GM12864 (cell line): ENCODE measurements at regions not wholly inside any gene's neighbourhood (a gene's known extent, or its start where the extent isn't known, plus 50 kb on each side); places are given as distances from the start of the nearest gene placed in this dataset.
"Not testable (repeated sequence)": the region's sequence is repeated elsewhere in the genome, so short reads cannot be mapped to it uniquely, and the experiment has no call there.

Experiments
- DNase-seq: peaks from one replicate; pipeline ENCODE4 v3.0.0-alpha.2; 2011; ENCODE audit warnings: low read depth
- H3K4me3 ChIP-seq: 2 replicates; pipeline ENCODE4 v1.5.1; 2011; ENCODE audit warnings: mild to moderate bottlenecking, low read depth, low read length, control low read depth
- TF ChIP-seq, protein P1 (sequence below): IDR thresholded peaks from 2 replicates; pipeline ENCODE4 v1.5.1; 2011; ENCODE audit warnings: low read depth, mild to moderate bottlenecking, moderate library complexity, low read length, control low read depth, inconsistent platforms; ENCODE audit errors: missing control alignments

DNA sequence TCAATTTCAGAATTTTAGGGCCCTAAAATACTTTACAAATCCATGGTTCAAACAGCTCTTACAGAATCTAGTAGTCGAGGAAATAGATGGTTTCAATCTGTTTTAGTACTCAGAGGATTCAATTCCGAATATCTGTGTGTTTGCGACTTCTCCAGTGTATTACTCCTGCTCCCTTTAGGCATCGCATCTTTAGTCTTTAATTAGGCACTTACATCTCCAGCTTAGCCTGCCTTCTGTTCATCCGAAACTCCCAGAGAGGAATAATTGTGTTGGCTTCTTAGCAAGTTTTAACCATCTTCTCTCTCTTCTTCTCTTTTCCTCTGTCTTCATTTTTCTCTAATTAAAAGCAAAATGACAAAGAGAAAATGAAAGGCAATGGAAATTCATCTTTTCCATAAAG is 1901.3 kb upstream of the TENM3 start:
- TF ChIP-seq, protein P1, sequence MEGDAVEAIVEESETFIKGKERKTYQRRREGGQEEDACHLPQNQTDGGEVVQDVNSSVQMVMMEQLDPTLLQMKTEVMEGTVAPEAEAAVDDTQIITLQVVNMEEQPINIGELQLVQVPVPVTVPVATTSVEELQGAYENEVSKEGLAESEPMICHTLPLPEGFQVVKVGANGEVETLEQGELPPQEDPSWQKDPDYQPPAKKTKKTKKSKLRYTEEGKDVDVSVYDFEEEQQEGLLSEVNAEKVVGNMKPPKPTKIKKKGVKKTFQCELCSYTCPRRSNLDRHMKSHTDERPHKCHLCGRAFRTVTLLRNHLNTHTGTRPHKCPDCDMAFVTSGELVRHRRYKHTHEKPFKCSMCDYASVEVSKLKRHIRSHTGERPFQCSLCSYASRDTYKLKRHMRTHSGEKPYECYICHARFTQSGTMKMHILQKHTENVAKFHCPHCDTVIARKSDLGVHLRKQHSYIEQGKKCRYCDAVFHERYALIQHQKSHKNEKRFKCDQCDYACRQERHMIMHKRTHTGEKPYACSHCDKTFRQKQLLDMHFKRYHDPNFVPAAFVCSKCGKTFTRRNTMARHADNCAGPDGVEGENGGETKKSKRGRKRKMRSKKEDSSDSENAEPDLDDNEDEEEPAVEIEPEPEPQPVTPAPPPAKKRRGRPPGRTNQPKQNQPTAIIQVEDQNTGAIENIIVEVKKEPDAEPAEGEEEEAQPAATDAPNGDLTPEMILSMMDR = no peak
- H3K4me3 ChIP-seq = no peak overlapping the region
- DNase-seq = no peak

DNA sequence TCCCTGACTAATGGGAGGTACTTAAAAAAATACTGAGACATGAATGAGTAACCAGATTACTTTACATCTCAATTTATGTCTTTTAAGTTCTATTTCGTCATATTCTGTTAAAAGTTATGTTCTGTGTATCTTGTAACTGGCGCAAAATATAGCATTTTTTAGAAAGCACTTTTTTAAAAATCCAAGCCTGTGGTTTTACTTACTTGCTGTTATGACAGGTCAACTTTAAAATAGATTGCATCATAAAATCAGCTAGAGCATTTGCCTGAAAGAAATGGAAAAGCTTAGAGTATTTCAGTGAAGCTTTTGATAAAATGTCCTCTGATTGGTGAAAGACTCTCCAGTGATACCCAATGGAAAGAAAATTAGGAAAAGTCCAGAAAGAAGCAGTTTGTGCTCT is 1892.3 kb upstream of the TENM3 start:
- TF ChIP-seq, protein P1 = no peak
- H3K4me3 ChIP-seq = no peak overlapping the region
- no peak for DNase-seq

DNA sequence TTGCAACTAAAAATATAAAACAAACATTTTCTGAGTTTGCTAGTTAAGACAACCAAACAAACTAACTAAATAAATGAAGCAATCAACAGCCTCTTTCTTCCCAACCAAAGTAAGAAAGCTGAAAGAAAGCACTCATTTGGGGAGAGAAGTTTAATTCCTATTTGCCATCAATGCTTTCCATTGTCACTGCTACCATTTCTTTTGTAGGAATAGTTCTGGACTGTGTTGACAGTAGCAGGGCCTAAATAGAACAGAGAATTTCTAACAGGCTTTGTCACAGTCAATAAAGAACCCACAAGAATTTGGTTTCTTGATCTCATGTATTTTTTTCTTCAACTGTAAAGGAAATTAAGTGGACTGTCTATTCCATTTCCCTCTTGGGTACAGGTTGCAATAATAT is 1886.4 kb upstream of the TENM3 start:
- H3K4me3 ChIP-seq = no peak overlapping the region
- DNase-seq = no peak
- TF ChIP-seq, protein P1 = no peak

DNA sequence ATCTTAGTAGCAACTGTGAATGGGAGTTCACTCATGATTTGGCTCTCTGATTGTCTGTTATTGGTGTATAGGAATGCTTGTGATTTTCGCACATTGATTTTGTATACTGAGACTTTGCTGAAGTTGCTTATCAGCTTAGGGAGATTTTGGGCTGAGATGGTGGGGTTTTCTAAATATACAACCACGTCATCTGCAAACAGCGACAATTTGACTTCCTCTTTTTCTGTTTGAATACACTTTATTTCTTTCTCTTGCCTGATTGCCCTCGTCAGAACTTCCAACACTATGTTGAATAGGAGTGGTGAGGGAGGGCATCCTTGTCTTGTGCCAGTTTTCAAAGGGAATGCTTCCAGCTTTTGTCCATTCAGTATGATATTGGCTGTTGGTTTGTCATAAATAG is 1883.1 kb upstream of the TENM3 start:
- H3K4me3 ChIP-seq, DNase-seq: not testable (repeated sequence)

DNA sequence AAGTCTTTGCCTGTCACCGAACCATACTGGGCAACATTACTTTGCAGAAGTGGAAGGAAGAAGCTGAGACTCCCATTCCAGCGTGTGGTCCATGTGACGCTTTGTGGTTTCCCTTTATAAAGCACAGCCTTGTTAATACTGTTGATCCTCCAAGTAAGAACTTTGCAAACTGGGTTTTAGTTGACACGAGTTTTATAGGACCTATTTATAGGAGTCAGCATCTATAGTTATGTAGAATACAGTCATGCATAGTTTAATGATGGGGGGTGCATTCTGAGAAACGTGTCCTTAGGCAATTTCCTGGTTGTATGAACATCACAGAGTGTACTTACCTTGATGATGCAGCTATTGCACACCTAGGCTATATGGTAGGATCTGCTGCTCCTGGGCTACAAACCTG is 1879.4 kb upstream of the TENM3 start:
- H3K4me3 ChIP-seq = no peak overlapping the region
- DNase-seq = no peak

DNA sequence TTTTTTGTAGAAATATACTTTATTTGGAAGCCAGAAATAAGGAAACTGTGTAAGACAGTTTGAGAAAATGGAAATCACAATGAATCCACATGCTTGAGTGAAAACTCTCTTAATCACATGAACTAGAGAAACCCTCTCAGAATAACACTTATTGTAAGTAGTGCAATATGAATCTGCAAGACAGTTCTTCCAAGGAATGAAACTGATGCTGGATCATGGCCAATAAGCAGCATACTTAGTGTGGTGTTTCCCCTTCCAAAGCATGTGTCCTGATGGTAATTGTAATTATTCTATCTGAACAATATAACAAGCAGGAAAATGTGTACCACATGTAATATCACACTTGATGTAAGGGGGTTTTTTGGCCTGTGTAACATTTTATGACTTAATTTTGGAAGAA is 1870.5 kb upstream of the TENM3 start:
- TF ChIP-seq, protein P1 = no peak
- no peak for DNase-seq
- no peak overlapping the region for H3K4me3 ChIP-seq

More for the DNA sequence above, 1879.4 kb upstream of the TENM3 start:
- TF ChIP-seq, protein P1 = no peak

DNA sequence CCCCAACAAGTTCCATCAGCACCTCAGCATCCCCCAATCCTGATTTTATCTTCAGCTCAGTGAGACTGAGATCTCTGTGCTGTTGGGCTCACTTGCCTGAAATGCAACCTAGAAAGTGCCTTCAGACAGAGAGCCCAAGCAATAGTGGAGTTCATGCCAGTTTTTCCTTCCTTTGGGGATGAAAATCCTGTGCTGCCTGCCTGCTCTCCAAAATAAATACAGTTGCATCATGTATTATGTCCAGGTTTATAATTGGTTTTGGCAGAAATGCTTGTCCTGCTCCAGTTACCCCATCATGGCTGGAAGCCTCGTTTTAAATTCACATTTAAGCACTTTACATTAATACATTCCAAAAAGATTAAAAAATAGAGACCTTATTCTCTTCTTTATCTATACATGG is 1865.5 kb upstream of the TENM3 start:
- TF ChIP-seq, protein P1 = no peak
- DNase-seq = no peak
- H3K4me3 ChIP-seq = no peak overlapping the region

DNA sequence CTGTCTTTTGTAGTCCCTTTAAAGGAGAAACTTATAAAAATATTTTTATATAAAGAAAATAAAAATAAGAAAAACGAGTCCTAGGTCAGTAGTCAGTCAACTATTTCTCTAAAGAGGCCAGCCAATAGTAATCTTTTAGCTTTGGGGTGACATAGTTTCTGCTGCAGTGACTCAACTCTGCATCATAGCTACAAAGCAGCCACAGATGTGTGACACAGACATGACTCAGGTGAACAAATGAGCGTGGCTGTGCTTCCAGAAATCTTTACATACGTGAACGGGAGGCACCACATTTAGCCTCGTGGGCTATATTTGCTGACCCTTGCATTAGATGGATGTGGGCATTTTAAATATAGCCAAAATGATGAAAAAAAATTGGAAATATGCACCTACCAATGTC is 1862.5 kb upstream of the TENM3 start:
- no peak overlapping the region for H3K4me3 ChIP-seq
- no peak for DNase-seq
- TF ChIP-seq, protein P1 = no peak
